Stimulated activated CD4-positive, alpha-beta T cell treated with anti-CD3 and anti-CD28 coated beads, Interleukin-2, amount 100 ng/mL, for 24 hours (primary cell): ENCODE measurements at regions not wholly inside any gene's neighbourhood (a gene's known extent, or its start where the extent isn't known, plus 50 kb on each side); places are given as distances from the start of the nearest gene placed in this dataset.

Source experiments
- DNase-seq, 2 donors: peaks; one replicate each; pipeline ENCODE4 v3.0.0-alpha.2; 2020

DNA sequence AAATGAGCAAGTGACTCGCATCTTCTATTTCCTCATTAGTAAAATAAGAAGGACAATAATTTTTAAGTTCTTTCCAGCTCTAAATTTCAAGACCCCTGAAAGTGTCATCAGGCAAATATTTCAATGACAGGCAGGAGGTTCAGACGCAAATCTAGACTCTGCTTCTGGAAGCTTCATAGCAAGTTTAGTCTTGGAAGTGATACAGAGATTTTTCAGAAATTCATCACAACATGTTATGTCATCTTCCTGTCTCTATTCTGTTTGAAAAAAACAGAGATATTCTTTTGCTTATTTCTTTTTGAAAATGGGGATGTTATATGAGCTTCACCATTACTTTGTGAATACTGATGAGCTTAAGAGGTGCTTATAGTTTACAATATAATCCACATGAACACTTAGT, 74.0 kb downstream of the C3orf85 start:
- no peak for DNase-seq

DNA sequence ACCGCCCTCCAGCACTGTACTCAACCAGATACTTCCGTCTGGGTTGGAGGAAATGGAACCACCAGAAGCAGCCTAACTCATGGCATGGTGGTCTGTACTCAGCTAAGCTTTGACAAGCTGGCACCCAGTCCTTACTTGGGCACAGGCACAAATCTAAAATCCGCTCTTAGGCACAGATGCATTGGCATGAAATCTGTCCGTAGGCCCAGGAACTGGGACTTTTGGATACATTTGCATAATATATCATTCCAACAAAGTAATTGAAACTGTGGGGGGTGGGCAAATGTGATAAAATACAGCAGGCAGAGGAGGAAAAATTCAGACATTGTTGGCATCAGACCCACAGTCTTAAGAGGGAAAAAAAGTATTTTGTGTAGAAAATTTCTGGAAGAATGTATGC, 75.4 kb downstream of the C3orf85 start:
- no peak for DNase-seq

DNA sequence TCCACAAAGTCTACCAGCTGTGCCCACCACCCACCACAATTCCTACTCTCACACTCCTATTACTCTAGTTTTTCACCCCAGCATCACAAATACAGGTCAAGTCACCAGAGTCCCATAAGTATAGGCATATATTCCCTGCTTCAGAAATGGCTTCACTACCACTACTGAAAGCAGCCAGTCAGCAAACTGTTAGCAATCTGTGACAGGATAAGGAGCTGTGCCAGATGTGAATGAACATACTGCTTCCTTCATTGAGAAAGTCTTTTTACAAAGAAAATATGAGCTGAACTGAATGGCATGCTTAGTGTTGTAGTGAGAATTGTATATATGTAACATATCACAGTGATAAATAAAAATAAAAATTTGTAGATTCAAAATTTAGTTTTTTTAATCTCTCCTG, 76.8 kb downstream of the C3orf85 start:
- no peak for DNase-seq

DNA sequence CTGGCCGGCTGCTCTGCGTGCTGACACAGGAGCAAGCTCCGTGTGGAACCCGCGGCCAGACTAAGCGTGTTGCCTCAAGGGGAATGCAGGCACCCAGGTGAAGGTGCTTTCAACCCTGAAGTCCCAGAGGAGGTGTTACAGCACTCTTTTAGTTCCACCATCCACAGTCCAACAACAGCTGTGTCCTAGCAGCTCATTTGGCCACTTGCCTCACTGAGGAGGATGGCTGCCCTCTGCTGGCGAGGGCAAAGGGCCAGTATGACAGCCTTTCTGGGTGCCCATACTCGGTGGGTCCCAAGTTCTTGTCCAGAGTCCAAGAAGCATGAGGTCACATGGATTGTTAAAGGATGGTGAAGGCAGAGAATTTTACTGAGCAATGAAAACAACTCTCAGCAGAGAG, 87.8 kb downstream of the C3orf85 start:
- peak in 1 of 2 donors; percentile 9 for DNase-seq

DNA sequence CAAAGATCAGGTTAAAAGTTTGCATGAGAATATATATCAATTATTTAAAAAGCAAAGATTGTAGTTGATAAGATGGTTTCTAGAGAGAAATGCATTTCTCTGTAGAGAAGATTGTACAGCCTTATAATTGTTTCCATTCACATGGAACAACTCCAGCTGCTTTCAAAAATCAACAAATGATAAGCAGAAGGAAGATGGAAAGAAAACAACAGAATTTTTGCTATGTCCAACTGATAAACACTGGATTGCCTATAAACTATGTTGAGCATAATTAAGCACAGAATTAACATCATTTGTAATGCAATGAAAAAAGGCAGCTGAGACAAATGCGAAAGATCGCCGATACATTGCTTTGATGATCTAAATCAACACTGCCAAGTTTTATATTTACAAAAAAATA, 89.0 kb downstream of the C3orf85 start:
- DNase-seq = no peak

DNA sequence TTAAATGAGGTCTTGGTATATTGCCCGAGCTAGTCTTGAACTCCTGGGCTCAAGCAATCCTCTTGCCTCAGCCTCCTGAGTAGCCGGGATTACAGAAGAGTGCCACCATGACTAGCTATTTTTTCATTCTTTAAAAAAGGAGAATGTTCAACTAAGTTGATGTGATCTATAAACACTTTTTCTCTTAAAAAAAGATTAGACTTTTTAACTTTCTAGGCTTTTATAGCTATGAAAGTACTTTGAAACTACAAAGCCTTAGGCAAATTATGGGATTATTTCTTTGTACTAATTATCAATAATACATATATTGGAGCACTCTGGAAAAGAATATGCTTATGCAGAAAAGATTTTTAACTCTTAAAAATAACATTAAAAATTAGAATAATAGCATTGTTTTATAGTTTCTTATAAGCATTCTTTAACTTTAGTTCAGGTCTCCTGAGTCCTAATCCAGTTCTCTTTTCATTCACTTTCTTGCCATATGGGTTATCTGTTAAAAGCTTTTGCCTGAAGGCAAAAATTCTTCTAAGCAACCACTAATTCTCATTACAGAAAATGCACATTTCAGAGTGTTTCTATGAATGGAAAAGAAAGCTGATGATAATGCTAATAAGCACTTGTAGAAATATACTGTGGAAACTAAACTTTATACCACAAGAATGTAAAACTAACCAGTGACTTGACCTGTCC, 87.8 kb downstream of the DPPA2 start:
- DNase-seq = no peak

DNA sequence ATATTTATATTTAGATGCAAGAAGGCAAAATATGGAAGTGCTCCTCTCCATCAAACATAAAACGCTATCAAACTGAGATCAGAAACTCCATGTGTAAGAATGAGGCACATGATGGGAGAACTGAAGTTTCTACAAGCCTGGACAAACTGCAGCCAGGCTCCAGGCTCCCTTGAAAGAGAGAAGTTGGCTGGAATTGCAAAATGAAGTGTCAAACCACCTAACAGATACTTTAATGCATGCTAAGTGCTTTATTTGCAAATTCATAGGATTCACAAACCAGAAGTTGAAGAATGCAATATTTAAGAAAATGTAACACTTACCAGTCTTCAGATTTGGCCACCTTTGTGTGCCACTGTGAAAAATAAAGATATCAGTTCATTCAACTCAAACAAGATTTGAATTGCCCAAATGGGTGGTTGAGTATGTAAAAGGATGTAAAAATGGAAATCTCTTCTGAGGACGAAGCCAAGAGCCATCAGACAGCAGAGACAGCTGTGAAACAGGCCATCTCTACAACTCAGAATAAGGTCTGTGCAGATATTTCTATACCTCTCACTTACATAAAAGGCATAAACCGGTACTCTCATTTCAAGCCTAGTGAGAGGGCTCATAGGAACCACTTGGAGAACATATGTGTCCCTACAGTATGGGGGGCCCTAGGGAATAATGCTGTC, 87.0 kb downstream of the DPPA2 start:
- DNase-seq = no peak

DNA sequence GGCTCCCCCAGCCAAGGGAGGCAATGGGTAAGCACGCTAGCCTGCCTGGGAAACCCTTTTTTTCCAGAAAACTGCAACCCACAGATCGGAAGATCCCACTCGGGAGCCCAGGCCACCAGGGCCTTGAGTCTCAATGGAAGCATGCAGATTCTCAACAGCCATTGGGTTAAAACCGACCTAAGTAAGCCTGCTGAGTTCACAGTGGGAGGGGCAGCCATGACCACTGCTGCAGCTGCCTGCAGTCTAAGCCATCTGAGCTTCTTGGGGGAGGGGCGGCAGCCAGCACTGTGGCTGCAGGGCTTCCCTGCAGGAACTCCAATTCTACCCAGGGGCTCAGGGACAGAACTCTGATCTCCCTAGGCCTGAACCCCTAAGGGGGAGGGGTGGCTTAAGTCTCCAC, 82.0 kb downstream of the DPPA2 start:
- DNase-seq = no peak

DNA sequence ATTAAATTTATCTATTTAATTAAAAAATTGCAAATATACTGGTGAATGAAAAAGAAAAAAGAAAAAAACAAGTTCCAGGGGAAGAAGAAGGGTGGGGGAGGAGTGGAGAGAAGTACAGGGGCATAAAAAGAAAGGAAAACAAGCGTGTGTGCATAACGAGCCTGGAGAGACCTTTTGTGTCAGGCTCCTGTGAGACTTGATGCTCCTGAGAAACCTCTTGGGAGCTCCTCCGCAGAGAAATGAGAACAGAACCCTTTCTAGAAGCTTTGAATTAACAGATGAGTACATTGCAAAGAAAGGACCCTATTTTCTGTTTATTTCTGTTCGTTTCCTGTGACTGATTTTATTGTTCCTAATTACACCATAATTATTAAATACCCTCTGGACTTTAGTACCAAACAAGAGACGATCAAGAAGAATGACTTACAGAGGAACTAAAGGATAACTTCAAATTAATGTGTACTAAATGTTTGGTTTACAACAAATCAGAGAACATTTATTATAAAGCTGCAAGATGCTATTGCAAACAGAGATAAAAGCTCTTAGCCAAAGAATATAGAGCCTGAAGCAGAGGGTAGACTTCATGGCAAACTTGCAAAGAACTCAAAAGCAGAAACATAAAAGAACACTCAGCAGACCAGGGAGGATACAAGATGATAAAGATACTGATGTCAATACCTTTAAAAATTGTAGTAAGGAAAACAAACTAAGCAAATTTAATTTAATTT, 74.7 kb downstream of the DPPA2 start:
- DNase-seq = no peak

DNA sequence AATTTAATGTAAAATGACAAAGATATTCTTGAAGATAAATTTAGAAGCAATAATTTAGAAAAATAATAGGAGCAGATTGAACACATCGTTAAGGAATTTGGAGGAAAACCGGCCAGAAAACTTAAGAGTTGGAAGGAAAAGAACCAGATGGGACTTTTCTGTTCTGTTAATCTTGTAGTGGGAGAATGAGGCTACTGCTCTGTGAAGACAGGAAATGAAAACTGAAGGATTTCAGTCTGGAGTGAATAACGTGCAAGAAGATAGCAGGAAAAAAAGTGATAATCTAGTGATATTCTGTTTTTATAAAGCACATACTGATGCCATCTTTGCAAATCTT, 74.2 kb downstream of the DPPA2 start:
- no peak for DNase-seq
